ENCODE measurements at regions not wholly inside any gene's neighbourhood (a gene's known extent, or its start where the extent isn't known, plus 50 kb on each side); places are given as distances from the start of the nearest gene placed in this dataset.

DNA sequence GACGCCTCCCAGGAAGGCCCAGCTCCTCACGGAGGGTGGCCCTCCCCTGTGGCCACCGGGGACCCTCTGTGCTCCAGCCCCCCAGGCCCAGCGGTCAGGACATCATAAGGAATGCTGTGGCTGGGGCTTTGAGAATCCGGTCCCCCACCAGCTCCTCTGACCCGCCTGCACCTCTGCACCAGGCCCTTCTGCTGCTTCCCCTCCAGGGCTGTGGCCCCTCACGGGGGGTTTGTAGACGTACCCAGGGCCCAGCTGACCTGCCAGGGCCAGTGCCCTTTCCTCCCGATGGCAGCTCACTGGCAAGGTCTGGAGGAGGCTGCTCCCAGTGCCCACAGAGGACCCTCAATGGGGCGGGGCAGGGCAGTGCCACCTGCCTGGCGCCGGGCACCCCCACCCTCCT is 103.9 kb upstream of the TTC34 start:
- no peaks in the 10 kb centered on the region for H4K20me1 ChIP-seq (ENCODE audit: insufficient read depth, low read length)
- H2AFZ ChIP-seq (ENCODE audit: low read depth, low read length): no peak overlapping the region
- H3K79me2 ChIP-seq (ENCODE audit: insufficient read depth, low read length): no peaks in the 10 kb centered on the region
- Mint-ChIP-seq H3K4me3 (ENCODE audit: unreplicated experiment) (no peak overlapping the region), H3K4me1 (ENCODE audit: low read depth, unreplicated experiment) (no peaks in the 10 kb centered on the region), H3K27ac (ENCODE audit: unreplicated experiment) (no peak overlapping the region), H3K9me3 (ENCODE audit: unreplicated experiment) (peaks cover 7% of the 10 kb centered on the region), H3K36me3 (ENCODE audit: low read depth, unreplicated experiment) (peaks cover 4% of the 10 kb centered on the region), H3K27me3 (ENCODE audit: low read depth, unreplicated experiment) (peaks cover 7% of the 10 kb centered on the region)
- no peak for TF ChIP-seq CTCF (IDR thresholded peaks at IDR 0.05; ENCODE audit: insufficient read depth, low read depth, low read length)
- TF ChIP-seq EZH2 (IDR thresholded peaks at IDR 0.05; ENCODE audit: insufficient read depth, low read length): no peak
- no peaks in the 10 kb centered on the region for H3K27me3 ChIP-seq (ENCODE audit: insufficient read depth, low read length)
- no peak for FAIRE-seq
- H3K9ac ChIP-seq (ENCODE audit: low read length): no peak overlapping the region
- H3K9me3 ChIP-seq (ENCODE audit: insufficient read depth, low read depth, low read length): no peaks in the 10 kb centered on the region
- no peak overlapping the region for H3K4me3 ChIP-seq (ENCODE audit: insufficient read depth, low read depth, low read length)
- H3K4me1 ChIP-seq (ENCODE audit: insufficient read depth, low read length): no peaks in the 10 kb centered on the region
- no peak overlapping the region for H3K4me2 ChIP-seq (ENCODE audit: low read length)
- no peak for DNase-seq (ENCODE audit: low read depth)
- no peaks in the 10 kb centered on the region for H3K36me3 ChIP-seq (ENCODE audit: insufficient read depth, low read length)
- no peak overlapping the region for H3K27ac ChIP-seq (ENCODE audit: low read depth, low read length)

- Mint-ChIP-seq H3K4me1 (ENCODE audit: low read depth, unreplicated experiment) (no peaks in the 10 kb centered on the region), H3K9me3 (ENCODE audit: unreplicated experiment) (peaks cover 7% of the 10 kb centered on the region), H3K36me3 (ENCODE audit: low read depth, unreplicated experiment) (peaks cover 4% of the 10 kb centered on the region), H3K27me3 (ENCODE audit: low read depth, unreplicated experiment) (peaks cover 3% of the 10 kb centered on the region), H3K4me3 (ENCODE audit: unreplicated experiment) (no peak overlapping the region), H3K27ac (ENCODE audit: unreplicated experiment) (no peak overlapping the region)
- DNase-seq (ENCODE audit: low read depth) (no peak), FAIRE-seq (no peak)
- Histone ChIP-seq H3K4me3 (ENCODE audit: insufficient read depth, low read depth, low read length) (no peak overlapping the region), H3K27me3 (ENCODE audit: insufficient read depth, low read length) (no peaks in the 10 kb centered on the region), H3K27ac (ENCODE audit: low read depth, low read length) (no peak overlapping the region), H3K4me2 (ENCODE audit: low read length) (no peak overlapping the region), H3K9me3 (ENCODE audit: insufficient read depth, low read depth, low read length) (no peaks in the 10 kb centered on the region), H3K36me3 (ENCODE audit: insufficient read depth, low read length) (no peaks in the 10 kb centered on the region), H3K4me1 (ENCODE audit: insufficient read depth, low read length) (no peaks in the 10 kb centered on the region), H3K9ac (ENCODE audit: low read length) (no peak overlapping the region), H2AFZ (ENCODE audit: low read depth, low read length) (no peak overlapping the region), H4K20me1 (ENCODE audit: insufficient read depth, low read length) (no peaks in the 10 kb centered on the region), H3K79me2 (ENCODE audit: insufficient read depth, low read length) (no peaks in the 10 kb centered on the region)
- TF ChIP-seq CTCF (IDR thresholded peaks at IDR 0.05; ENCODE audit: insufficient read depth, low read depth, low read length) (no peak), EZH2 (IDR thresholded peaks at IDR 0.05; ENCODE audit: insufficient read depth, low read length) (no peak)
Observed at GRCh38 chr1:2906085-2906484, 104.6 kb upstream of the TTC34 start.

GRCh38 chr1:2906620-2907019 is 105.1 kb upstream of the TTC34 start:
- Histone ChIP-seq H3K9ac (ENCODE audit: low read length) (no peak overlapping the region), H3K4me2 (ENCODE audit: low read length) (no peak overlapping the region), H3K27me3 (ENCODE audit: insufficient read depth, low read length) (no peaks in the 10 kb centered on the region), H3K4me3 (ENCODE audit: insufficient read depth, low read depth, low read length) (no peak overlapping the region), H3K79me2 (ENCODE audit: insufficient read depth, low read length) (no peaks in the 10 kb centered on the region), H4K20me1 (ENCODE audit: insufficient read depth, low read length) (no peaks in the 10 kb centered on the region), H3K4me1 (ENCODE audit: insufficient read depth, low read length) (no peaks in the 10 kb centered on the region), H3K9me3 (ENCODE audit: insufficient read depth, low read depth, low read length) (no peaks in the 10 kb centered on the region), H3K27ac (ENCODE audit: low read depth, low read length) (no peak overlapping the region), H3K36me3 (ENCODE audit: insufficient read depth, low read length) (no peaks in the 10 kb centered on the region), H2AFZ (ENCODE audit: low read depth, low read length) (no peak overlapping the region)
- TF ChIP-seq CTCF (IDR thresholded peaks at IDR 0.05; ENCODE audit: insufficient read depth, low read depth, low read length) (no peak), EZH2 (IDR thresholded peaks at IDR 0.05; ENCODE audit: insufficient read depth, low read length) (no peak)
- Mint-ChIP-seq H3K27ac (ENCODE audit: unreplicated experiment) (peak overlapping the region; percentile 34), H3K36me3 (ENCODE audit: low read depth, unreplicated experiment) (peaks cover under 1% of the 10 kb centered on the region), H3K4me1 (ENCODE audit: low read depth, unreplicated experiment) (no peaks in the 10 kb centered on the region), H3K9me3 (ENCODE audit: unreplicated experiment) (peaks cover 3% of the 10 kb centered on the region), H3K27me3 (ENCODE audit: low read depth, unreplicated experiment) (peaks cover 3% of the 10 kb centered on the region), H3K4me3 (ENCODE audit: unreplicated experiment) (no peak overlapping the region)
- FAIRE-seq: no peak
- no peak for DNase-seq (ENCODE audit: low read depth)
